ENCODE measurements at regions not wholly inside any gene's neighbourhood (a gene's known extent, or its start where the extent isn't known, plus 50 kb on each side); places are given as distances from the start of the nearest gene placed in this dataset.

DNA sequence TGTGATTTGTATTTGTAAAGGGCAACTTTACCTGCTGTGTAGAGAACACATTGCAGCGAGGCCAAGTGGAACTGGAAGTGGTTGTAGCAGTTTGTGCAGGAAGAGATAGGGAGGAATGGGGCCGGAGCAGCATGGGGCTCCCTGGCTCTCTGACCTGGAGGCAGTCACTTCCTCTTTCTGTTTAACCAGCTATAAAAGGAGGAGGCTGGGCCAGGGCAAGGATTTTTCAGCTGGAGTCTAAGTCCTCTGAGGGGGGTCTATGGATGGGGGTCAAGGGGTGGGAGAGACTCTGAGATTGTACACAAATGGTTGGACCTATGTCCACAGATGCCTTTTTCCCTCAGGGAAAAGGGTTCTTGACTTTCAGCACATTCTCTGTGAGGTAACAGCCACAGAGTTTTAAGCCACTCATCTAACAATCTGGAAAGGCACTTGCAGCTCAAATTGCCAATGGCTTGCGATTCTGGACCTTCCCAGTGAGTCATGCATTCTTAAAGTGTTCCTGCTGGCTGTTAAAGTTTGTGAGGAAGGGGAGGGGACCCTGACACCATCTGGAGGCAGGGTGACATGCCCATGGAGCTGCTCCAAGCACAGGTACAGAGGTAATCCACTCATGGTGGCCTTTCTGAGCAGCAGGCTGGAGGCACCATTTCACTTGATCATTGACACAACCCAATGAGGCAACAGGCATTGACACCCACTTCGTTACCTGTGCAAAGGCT is 347.0 kb downstream of the CYRIA start:
- no peaks in the 10 kb centered on the region for H3K4me1 ChIP-seq
- intact Hi-C loops (cut with DNase I): no loop called here
- H3K4me3 ChIP-seq: no peak overlapping the region
- H3K36me3 ChIP-seq: no peaks in the 10 kb centered on the region
- no peak for DNase-seq
- 22 to 41% methylated on average over 4 of the region's 4 CpGs for WGBS, 2 donors
- no peaks in the 10 kb centered on the region for H3K9me3 ChIP-seq
- TF ChIP-seq EP300 (IDR thresholded peaks at IDR 0.05): no peak
- no peak for TF ChIP-seq POLR2AphosphoS5 (IDR thresholded peaks at IDR 0.05)
- H3K27me3 ChIP-seq: no peaks in the 10 kb centered on the region
- H3K27ac ChIP-seq: no peak overlapping the region

DNA sequence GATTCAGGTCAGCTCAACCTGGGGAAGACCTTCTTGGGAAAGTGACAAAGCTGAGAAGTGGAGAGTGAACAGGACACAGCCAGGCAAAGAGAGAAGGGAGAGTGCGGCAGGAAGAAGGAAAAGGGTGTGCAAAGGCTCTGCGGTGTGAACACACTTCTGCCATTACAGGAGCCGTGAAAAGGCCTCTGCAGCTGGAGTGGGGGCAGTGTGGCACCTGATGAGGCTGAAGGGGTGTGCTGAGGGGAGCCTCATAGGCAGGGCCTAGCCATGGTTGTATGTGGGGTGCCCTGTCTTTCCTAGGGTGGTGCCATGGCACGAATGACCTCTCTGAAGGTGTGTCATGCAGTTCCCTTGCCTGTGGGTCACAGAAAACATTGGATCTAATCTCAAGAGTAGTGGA is 347.6 kb downstream of the CYRIA start:
- Histone ChIP-seq H3K4me1 (no peaks in the 10 kb centered on the region), H3K36me3 (no peaks in the 10 kb centered on the region), H3K9me3 (no peaks in the 10 kb centered on the region), H3K27ac (no peak overlapping the region), H3K27me3 (no peaks in the 10 kb centered on the region), H3K4me3 (no peak overlapping the region)
- DNase-seq: no peak
- TF ChIP-seq POLR2A (IDR thresholded peaks at IDR 0.05) (no peak), EP300 (IDR thresholded peaks at IDR 0.05) (no peak), POLR2AphosphoS5 (IDR thresholded peaks at IDR 0.05) (no peak)
- TF ChIP-seq, protein P1, sequence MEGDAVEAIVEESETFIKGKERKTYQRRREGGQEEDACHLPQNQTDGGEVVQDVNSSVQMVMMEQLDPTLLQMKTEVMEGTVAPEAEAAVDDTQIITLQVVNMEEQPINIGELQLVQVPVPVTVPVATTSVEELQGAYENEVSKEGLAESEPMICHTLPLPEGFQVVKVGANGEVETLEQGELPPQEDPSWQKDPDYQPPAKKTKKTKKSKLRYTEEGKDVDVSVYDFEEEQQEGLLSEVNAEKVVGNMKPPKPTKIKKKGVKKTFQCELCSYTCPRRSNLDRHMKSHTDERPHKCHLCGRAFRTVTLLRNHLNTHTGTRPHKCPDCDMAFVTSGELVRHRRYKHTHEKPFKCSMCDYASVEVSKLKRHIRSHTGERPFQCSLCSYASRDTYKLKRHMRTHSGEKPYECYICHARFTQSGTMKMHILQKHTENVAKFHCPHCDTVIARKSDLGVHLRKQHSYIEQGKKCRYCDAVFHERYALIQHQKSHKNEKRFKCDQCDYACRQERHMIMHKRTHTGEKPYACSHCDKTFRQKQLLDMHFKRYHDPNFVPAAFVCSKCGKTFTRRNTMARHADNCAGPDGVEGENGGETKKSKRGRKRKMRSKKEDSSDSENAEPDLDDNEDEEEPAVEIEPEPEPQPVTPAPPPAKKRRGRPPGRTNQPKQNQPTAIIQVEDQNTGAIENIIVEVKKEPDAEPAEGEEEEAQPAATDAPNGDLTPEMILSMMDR (IDR thresholded peaks at IDR 0.05): no peak
- intact Hi-C loops (cut with DNase I): no loop called here
- 67 to 76% methylated on average over 4 of the region's 4 CpGs for WGBS, 2 donors

DNA sequence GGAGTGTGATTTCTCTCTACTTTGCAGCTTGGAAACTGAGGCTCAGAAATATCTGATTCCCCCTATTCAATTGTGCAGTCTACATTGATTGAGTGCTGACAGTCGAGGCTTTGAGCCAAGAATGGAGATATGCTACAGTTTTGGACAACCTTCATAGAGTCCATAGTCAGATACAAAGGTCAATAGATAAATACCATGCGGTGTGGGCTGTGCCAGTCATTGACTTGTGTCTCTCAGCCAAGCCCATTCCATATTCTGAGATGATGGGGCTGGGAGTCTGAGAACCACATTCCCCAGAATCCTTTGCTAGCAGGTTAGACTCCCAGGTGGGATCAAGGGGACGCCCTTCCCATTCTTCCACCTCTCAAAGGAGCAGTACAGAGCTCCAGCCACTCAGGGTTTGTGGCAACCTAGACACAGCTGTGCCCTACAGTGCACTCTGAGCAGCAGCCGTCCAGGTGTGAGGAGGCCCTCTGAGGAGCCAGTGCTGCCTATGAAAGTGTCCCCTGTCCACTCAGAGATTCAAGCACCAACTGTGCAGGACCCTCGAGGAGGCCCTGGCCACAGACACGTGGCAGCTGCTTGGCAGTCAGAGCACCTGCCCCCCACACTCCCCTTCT is 348.3 kb downstream of the CYRIA start:
- no peak overlapping the region for H3K4me3 ChIP-seq
- no peaks in the 10 kb centered on the region for H3K4me1 ChIP-seq
- TF ChIP-seq, protein P1 (IDR thresholded peaks at IDR 0.05): no peak
- TF ChIP-seq POLR2A (IDR thresholded peaks at IDR 0.05) (no peak), EP300 (IDR thresholded peaks at IDR 0.05) (no peak), POLR2AphosphoS5 (IDR thresholded peaks at IDR 0.05) (no peak)
- H3K9me3 ChIP-seq: no peaks in the 10 kb centered on the region
- no peak for DNase-seq
- H3K27ac ChIP-seq: no peak overlapping the region
- intact Hi-C loops (cut with DNase I): no loop called here
- no peaks in the 10 kb centered on the region for H3K36me3 ChIP-seq
- H3K27me3 ChIP-seq: no peaks in the 10 kb centered on the region
- WGBS, 2 donors: 58 to 67% methylated on average over 6 of the region's 6 CpGs

DNA sequence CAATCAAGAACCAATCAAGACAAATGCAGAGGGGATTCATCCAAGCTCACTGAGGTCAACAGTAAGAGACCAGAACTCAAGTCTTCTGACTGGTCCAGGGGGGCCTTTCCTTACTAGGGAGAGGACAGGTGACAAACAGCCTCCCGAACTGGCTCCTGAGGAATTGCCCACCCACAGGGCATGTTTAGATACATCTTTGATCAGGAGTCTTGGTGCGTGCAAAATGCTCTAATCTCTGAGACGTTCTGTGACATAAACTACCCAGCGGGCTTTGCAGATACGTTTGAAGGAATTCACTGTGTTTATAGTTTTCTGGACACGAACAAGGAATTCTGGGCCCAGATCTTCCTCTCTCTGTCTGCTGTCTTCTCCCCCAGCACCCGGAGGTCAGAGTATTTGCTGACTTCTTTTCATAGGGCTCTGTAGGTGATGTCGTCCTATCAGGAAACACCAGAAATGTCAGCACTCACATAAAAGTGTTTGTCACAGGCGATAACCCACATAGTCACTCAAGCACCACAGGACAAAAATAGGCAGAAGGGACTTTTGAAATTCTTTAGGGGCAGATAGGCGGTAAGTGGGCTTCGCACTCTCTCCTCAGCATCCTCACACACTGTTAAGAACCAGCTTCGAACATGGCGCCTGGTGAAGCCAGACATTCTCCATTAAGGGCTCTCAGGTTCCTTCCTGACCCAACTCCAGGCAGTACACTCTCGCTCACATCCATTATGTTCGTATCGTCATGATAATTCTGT is 349.0 kb downstream of the CYRIA start:
- no peak for DNase-seq
- Histone ChIP-seq H3K4me3 (no peak overlapping the region), H3K9me3 (no peaks in the 10 kb centered on the region), H3K36me3 (no peaks in the 10 kb centered on the region), H3K27me3 (no peaks in the 10 kb centered on the region), H3K27ac (no peak overlapping the region), H3K4me1 (no peaks in the 10 kb centered on the region)
- intact Hi-C loops (cut with DNase I): no loop called here
- TF ChIP-seq POLR2AphosphoS5 (IDR thresholded peaks at IDR 0.05) (no peak), POLR2A (IDR thresholded peaks at IDR 0.05) (no peak), EP300 (IDR thresholded peaks at IDR 0.05) (no peak)
- TF ChIP-seq, protein P1 (IDR thresholded peaks at IDR 0.05): no peak
- 89 to 93% methylated on average over 16 of the region's 16 CpGs for WGBS, 2 donors

DNA sequence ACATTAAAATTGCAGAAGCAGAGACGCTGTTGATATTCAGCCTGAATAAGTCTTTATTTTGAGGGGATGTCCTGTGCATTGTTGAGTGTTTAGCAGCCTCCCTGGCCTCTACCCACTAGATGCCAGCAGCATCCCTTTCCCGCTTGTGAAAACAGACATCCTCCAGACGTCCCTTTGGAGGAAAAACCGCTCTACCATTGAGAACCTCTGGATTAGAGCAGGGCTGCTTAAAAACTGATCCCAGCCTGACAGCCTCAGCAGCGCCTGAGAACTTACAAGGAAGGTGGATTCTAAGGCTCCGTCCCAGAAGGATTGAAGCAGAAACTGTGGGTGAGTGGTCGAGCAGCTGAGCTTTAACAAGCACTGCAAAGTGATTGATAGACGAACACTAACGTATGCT is 349.7 kb downstream of the CYRIA start:
- Histone ChIP-seq H3K4me3 (no peak overlapping the region), H3K27ac (no peak overlapping the region), H3K4me1 (no peaks in the 10 kb centered on the region), H3K36me3 (no peaks in the 10 kb centered on the region), H3K27me3 (no peaks in the 10 kb centered on the region), H3K9me3 (no peaks in the 10 kb centered on the region)
- 90% methylated on average over 9 of the region's 9 CpGs for WGBS, 2 donors
- no peak for TF ChIP-seq EP300 (IDR thresholded peaks at IDR 0.05)
- TF ChIP-seq POLR2A (IDR thresholded peaks at IDR 0.05): no peak
- no peak for TF ChIP-seq POLR2AphosphoS5 (IDR thresholded peaks at IDR 0.05)
- TF ChIP-seq, protein P1 (IDR thresholded peaks at IDR 0.05): no peak
- intact Hi-C loops (cut with DNase I): no loop called here
- DNase-seq: no peak

Data from sigmoid colon (tissue), 6 donors.